Caco-2 (cell line): ENCODE measurements at regions not wholly inside any gene's neighbourhood (a gene's known extent, or its start where the extent isn't known, plus 50 kb on each side); places are given as distances from the start of the nearest gene placed in this dataset.

Experiments used
- BruUV-seq: library from RNA; stranded (reverse); fragments of 400-500 nt; replicated peaks from 2 replicates; lab custom pipeline; 2021; lab: Mats Ljungman, UMichigan
- CTCF ChIA-PET: fragments of 300-600 bp; sonication (Branson Sonifier 250); formaldehyde crosslinking; loops from one replicate; lab custom pipeline; 2022; ENCODE audit warnings: antibody characterized with exemption; lab: Charles Lee
- POLR2A ChIA-PET: fragments of 300-600 bp; sonication (Branson Sonifier 250); formaldehyde crosslinking; loops from one replicate; lab custom pipeline; 2022; ENCODE audit warnings: antibody characterized with exemption; lab: Charles Lee
- DNase-seq, 2 experiments: peaks; one replicate each; pipeline versions ENCODE4 v3.0.0 to v3.0.0-alpha.2; 2020 to 2022
- H3K27me3 ChIP-seq: replicated peaks from 2 replicates; pipeline ENCODE4 v1.6.0; 2011; ENCODE audit warnings: low read length; ENCODE audit not compliant: control insufficient read depth, insufficient read depth
- H3K36me3 ChIP-seq: 2 replicates; pipeline ENCODE4 v1.5.1; 2011; ENCODE audit warnings: low read length; ENCODE audit not compliant: control insufficient read depth, insufficient read depth
- H3K4me1 ChIP-seq: fragments of 250-450 bp; sonication (Bioruptor Pico); 2 replicates; pipeline ENCODE4 v1.5.1; 2020; ENCODE audit warnings: mild to moderate bottlenecking
- H3K4me3 ChIP-seq: 2 replicates; pipeline ENCODE4 v1.5.1; 2011; ENCODE audit warnings: low read depth, mild to moderate bottlenecking, control low read depth, low read length
- H3K9me3 ChIP-seq: fragments of 250-450 bp; sonication (Bioruptor Pico); 2 replicates; pipeline ENCODE4 v1.5.1; 2020; ENCODE audit warnings: mild to moderate bottlenecking, moderate library complexity
- H3K27ac Mint-ChIP-seq: one replicate; pipeline ENCODE4 v1.8.0; 2022; ENCODE audit warnings: mixed read lengths; ENCODE audit not compliant: unreplicated experiment
- H3K27me3 Mint-ChIP-seq: one replicate; pipeline ENCODE4 v1.8.0; 2022; ENCODE audit warnings: mixed read lengths; ENCODE audit not compliant: insufficient read depth, unreplicated experiment
- H3K36me3 Mint-ChIP-seq: one replicate; pipeline ENCODE4 v1.8.0; 2022; ENCODE audit warnings: mild to moderate bottlenecking, mixed read lengths; ENCODE audit not compliant: insufficient read depth, unreplicated experiment
- H3K4me1 Mint-ChIP-seq: one replicate; pipeline ENCODE4 v1.8.0; 2022; ENCODE audit warnings: low read depth, mixed read lengths; ENCODE audit not compliant: unreplicated experiment
- H3K4me3 Mint-ChIP-seq: one replicate; pipeline ENCODE4 v1.8.0; 2022; ENCODE audit warnings: mild to moderate bottlenecking, moderate library complexity, mixed read lengths; ENCODE audit not compliant: unreplicated experiment
- H3K9me3 Mint-ChIP-seq: one replicate; pipeline ENCODE4 v1.8.0; 2022; ENCODE audit warnings: mixed read lengths; ENCODE audit not compliant: unreplicated experiment
- intact Hi-C: fragments of 100-400 bp; cut with micrococcal nuclease; formaldehyde crosslinking; loops from one replicate; pipeline ENCODE4 v1.10.0; 2022; ENCODE audit not compliant: unreplicated experiment
- TF ChIP-seq, protein P1 (sequence below), 2 experiments: fragments of 200-600 bp in 1 of 2; IDR thresholded peaks; 1 replicate in 1 of 2; 2 replicates in 1 of 2; pipeline versions ENCODE4 v1.5.1 to v1.8.0; 2011 to 2022; ENCODE audit warnings: antibody characterized with exemption in 1 of 2, control low read depth in 1 of 2, inconsistent platforms in 1 of 2, low read depth in 1 of 2, low read length in 1 of 2, mild to moderate bottlenecking in 1 of 2, moderate library complexity in 1 of 2; ENCODE audit not compliant: insufficient read depth in 1 of 2, severe bottlenecking in 1 of 2, unreplicated experiment in 1 of 2

DNA sequence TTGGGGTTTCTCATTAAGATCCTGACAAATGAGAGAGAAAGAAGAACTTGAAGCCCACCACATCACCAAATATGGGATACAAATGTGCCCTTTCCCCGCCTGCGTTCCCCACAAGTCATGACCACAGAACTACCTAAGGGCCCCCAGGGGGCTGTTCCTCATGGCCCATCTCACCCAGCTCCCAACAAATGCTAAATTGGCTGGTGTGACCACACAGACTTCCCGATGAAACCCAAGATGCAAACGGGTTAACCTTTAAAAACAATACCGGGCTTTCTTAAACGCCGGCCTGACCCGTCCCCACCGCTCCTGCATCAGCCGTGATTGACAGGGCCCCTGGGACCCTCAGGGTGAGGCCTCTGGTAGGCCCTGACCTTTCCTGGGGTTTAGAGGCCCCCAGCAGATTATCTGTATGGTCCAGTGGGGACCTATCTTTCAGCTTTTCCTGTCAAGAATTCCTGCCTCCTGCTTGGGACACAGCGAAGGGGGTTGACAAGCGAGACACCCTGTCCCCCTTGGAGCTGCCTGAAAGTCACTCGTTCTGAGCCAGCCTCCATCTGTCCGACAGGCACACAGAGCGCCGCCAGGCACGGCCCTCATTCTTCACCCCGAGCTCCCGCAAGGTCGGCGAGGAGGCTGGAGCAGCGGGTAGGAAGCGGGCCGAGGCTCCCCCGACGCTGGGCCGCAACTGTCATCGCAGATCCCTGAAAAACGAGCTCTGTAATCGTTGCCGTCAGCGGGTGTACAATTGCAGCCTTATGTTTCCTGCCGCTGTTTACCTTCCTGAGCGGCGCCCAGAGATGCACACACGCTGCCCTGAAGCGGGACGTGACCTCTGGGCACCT is 300.1 kb downstream of the FOXL1 start:
- no peak overlapping the region for H3K4me3 ChIP-seq
- ChIA-PET CTCF (no interaction called here), POLR2A (no interaction called here)
- no peaks in the 10 kb centered on the region for H3K4me1 ChIP-seq
- peak in 1 of 2 experiments; percentile 12 for DNase-seq
- H3K27me3 Mint-ChIP-seq: peaks cover 19% of the 10 kb centered on the region
- BruUV-seq: no TSS peak
- TF ChIP-seq, protein P1, sequence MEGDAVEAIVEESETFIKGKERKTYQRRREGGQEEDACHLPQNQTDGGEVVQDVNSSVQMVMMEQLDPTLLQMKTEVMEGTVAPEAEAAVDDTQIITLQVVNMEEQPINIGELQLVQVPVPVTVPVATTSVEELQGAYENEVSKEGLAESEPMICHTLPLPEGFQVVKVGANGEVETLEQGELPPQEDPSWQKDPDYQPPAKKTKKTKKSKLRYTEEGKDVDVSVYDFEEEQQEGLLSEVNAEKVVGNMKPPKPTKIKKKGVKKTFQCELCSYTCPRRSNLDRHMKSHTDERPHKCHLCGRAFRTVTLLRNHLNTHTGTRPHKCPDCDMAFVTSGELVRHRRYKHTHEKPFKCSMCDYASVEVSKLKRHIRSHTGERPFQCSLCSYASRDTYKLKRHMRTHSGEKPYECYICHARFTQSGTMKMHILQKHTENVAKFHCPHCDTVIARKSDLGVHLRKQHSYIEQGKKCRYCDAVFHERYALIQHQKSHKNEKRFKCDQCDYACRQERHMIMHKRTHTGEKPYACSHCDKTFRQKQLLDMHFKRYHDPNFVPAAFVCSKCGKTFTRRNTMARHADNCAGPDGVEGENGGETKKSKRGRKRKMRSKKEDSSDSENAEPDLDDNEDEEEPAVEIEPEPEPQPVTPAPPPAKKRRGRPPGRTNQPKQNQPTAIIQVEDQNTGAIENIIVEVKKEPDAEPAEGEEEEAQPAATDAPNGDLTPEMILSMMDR (IDR thresholded peaks at IDR 0.05; ENCODE audit: insufficient read depth in 1 of 2, low read depth in 1 of 2, low read length in 1 of 2, severe bottlenecking in 1 of 2, unreplicated experiment in 1 of 2): no peak
- no peaks in the 10 kb centered on the region for H3K9me3 Mint-ChIP-seq
- H3K27me3 ChIP-seq: 0 out of 2 replicates have a peak, but pooled peaks cover 2% of the 10 kb centered on the region
- no peaks in the 10 kb centered on the region for H3K36me3 ChIP-seq
- H3K27ac Mint-ChIP-seq: no peak overlapping the region
- H3K9me3 ChIP-seq: no peaks in the 10 kb centered on the region
- intact Hi-C loops: no loop called here
- no peak overlapping the region for H3K4me3 Mint-ChIP-seq
- no peaks in the 10 kb centered on the region for H3K36me3 Mint-ChIP-seq
- no peaks in the 10 kb centered on the region for H3K4me1 Mint-ChIP-seq

DNA sequence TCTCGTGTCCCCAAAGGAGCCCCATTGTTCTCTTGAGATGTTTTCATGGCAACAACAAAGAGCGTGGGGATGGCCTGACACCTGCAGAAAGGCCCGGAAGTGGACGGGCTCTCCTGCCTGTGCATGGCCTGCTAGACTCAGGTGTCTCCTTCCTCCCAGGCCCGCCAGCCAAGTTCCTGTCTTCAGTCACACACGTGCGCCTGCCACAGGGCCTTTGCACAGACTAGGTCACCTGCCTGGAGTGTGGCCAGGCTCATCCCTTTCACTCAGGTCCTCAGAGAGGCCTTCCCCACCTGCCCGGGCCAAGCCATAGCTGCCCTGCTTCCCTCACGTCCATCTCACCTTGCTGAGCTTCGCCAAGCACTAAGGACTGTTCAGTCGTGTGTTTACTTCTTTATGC is 300.9 kb downstream of the FOXL1 start:
- no peak overlapping the region for H3K4me3 ChIP-seq
- no peaks in the 10 kb centered on the region for H3K9me3 ChIP-seq
- H3K27me3 Mint-ChIP-seq: peaks cover 19% of the 10 kb centered on the region
- H3K36me3 ChIP-seq: no peaks in the 10 kb centered on the region
- H3K4me1 ChIP-seq: no peaks in the 10 kb centered on the region
- ChIA-PET CTCF (no interaction called here), POLR2A (no interaction called here)
- H3K36me3 Mint-ChIP-seq: no peaks in the 10 kb centered on the region
- H3K27ac Mint-ChIP-seq: no peak overlapping the region
- intact Hi-C loops: no loop called here
- no peaks in the 10 kb centered on the region for H3K9me3 Mint-ChIP-seq
- 0 out of 2 replicates have a peak, but pooled peaks cover 2% of the 10 kb centered on the region for H3K27me3 ChIP-seq
- no peak overlapping the region for H3K4me3 Mint-ChIP-seq
- TF ChIP-seq, protein P1 (IDR thresholded peaks at IDR 0.05; ENCODE audit: insufficient read depth in 1 of 2, low read depth in 1 of 2, low read length in 1 of 2, severe bottlenecking in 1 of 2, unreplicated experiment in 1 of 2): no peak
- no peaks in the 10 kb centered on the region for H3K4me1 Mint-ChIP-seq
- no TSS peak for BruUV-seq
- DNase-seq: peak in 1 of 2 experiments; percentile 15

DNA sequence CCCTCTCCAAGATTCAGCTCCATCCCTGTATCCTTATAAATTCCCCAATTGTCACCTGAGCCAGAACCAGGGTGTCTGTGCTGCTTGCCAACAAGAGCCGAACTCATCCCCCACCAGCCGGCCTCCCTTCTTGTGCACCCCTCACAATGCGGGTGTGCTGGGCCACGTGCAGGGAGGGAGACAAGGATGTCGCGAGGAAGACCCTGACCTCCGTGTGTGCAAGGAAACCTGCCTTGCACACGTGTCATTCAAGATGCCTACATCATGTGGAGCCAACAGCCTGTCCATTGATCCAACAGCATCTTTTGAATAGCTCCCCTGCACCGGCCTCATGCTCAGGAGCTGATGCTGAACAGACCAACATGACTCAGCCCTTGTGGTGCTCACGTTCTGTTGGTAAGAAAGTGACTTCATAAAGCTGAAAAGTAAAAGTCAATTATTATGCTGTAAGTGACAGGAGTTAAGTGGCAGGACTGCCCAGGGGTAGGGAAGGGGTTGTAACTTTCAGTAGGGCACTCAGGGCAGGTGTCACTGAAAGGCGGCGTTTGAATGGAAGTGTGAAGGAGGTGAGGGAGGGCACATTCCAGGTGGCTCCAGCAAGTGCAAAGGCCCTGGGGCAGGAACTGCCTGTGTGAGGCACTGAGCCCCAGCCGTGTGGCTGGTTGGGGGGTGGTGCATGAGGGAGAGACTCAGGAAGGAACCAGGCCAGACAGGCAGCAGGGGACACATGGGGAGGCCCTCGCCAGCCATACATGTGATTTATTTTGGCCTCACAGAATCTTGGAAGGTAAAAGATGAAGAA is 302.2 kb downstream of the FOXL1 start:
- Mint-ChIP-seq H3K9me3 (no peaks in the 10 kb centered on the region), H3K36me3 (no peaks in the 10 kb centered on the region), H3K27ac (no peak overlapping the region), H3K4me1 (no peaks in the 10 kb centered on the region), H3K27me3 (peaks cover 22% of the 10 kb centered on the region), H3K4me3 (no peak overlapping the region)
- Histone ChIP-seq H3K4me3 (no peak overlapping the region), H3K27me3 (0 out of 2 replicates have a peak, but pooled peaks cover 2% of the 10 kb centered on the region), H3K4me1 (no peaks in the 10 kb centered on the region), H3K9me3 (no peaks in the 10 kb centered on the region), H3K36me3 (no peaks in the 10 kb centered on the region)
- intact Hi-C loops: no loop called here
- DNase-seq: no peak
- POLR2A ChIA-PET: no interaction called here
- CTCF ChIA-PET: no interaction called here
- TF ChIP-seq, protein P1 (IDR thresholded peaks at IDR 0.05; ENCODE audit: insufficient read depth in 1 of 2, low read depth in 1 of 2, low read length in 1 of 2, severe bottlenecking in 1 of 2, unreplicated experiment in 1 of 2): no peak
- no TSS peak for BruUV-seq
